CD14-positive monocyte (primary cell): ENCODE measurements at regions not wholly inside any gene's neighbourhood (a gene's known extent, or its start where the extent isn't known, plus 50 kb on each side); places are given as distances from the start of the nearest gene placed in this dataset.
"Not testable (repeated sequence)": the region's sequence is repeated elsewhere in the genome, so short reads cannot be mapped to it uniquely, and the experiment has no call there.

Source experiments
- DNase-seq, 3 donors: peaks; one replicate each; pipeline ENCODE4 v3.0.0-alpha.2; 2011 to 2022
- H2AFZ ChIP-seq: 2 replicates; pipeline ENCODE4 v1.6.0; 2012; ENCODE audit warnings: mild to moderate bottlenecking, low read depth, low read length, inconsistent platforms; ENCODE audit not compliant: insufficient read depth, poor library complexity, severe bottlenecking
- H3K27ac ChIP-seq, 2 donors: 1 replicate in 1 of 2; 2 replicates in 1 of 2; pipeline ENCODE4 v1.5.1; 2012 to 2013; ENCODE audit warnings: low read length in 2 of 2, control low read depth in 1 of 2, inconsistent platforms in 1 of 2, low read depth in 1 of 2, mild to moderate bottlenecking in 1 of 2
- H3K27me3 ChIP-seq, 2 donors: one replicate each; pipeline versions ENCODE4 v1.6.0 to v1.6.1; 2011 to 2013; ENCODE audit warnings: low read length in 2 of 2; ENCODE audit not compliant: control insufficient read depth in 2 of 2, insufficient read depth in 2 of 2
- H3K36me3 ChIP-seq, 2 donors: replicated peaks in 1 of 2; 1 replicate in 1 of 2; 2 replicates in 1 of 2; pipeline versions ENCODE4 v1.5.1 to v1.6.1; 2012 to 2013; ENCODE audit warnings: low read length in 2 of 2, control low read depth in 1 of 2, inconsistent platforms in 1 of 2, mild to moderate bottlenecking in 1 of 2; ENCODE audit not compliant: insufficient read depth in 2 of 2, control insufficient read depth in 1 of 2
- H3K4me1 ChIP-seq, 2 donors: 1 replicate in 1 of 2; 2 replicates in 1 of 2; pipeline versions ENCODE4 v1.5.1 to v1.6.1; 2012 to 2013; ENCODE audit warnings: low read length in 2 of 2, control low read depth in 1 of 2, inconsistent platforms in 1 of 2, mild to moderate bottlenecking in 1 of 2, moderate library complexity in 1 of 2; ENCODE audit not compliant: insufficient read depth in 2 of 2, control insufficient read depth in 1 of 2
- H3K4me2 ChIP-seq: replicated peaks from 2 replicates; pipeline ENCODE3; 2012; ENCODE audit warnings: low read length, moderate library complexity, mild to moderate bottlenecking; ENCODE audit not compliant: poor library complexity, severe bottlenecking; ENCODE audit errors: extremely low read depth
- H3K4me3 ChIP-seq, 3 experiments: fragments of 200-600 bp in 1 of 3; sonication (generic) in 1 of 3; replicated peaks in 1 of 3; 1 replicate in 2 of 3; 2 replicates in 1 of 3; pipeline ENCODE4 v1.5.1; 2011 to 2013; ENCODE audit warnings: low read length in 3 of 3, mild to moderate bottlenecking in 3 of 3, control low read depth in 2 of 3, low read depth in 2 of 3, inconsistent platforms in 1 of 3, moderate library complexity in 1 of 3
- H3K79me2 ChIP-seq: 2 replicates; pipeline ENCODE4 v1.6.0; 2012; ENCODE audit warnings: mild to moderate bottlenecking, control low read depth, inconsistent platforms, low read length, moderate library complexity; ENCODE audit not compliant: insufficient read depth
- H3K9ac ChIP-seq: 2 replicates; pipeline ENCODE4 v1.6.0; 2017; ENCODE audit warnings: low read length, mild to moderate bottlenecking; ENCODE audit not compliant: insufficient read depth, poor library complexity, severe bottlenecking
- H3K9me3 ChIP-seq, 2 donors: replicated peaks in 1 of 2; 1 replicate in 1 of 2; 2 replicates in 1 of 2; pipeline versions ENCODE4 v1.5.1 to v1.6.1; 2012 to 2013; ENCODE audit warnings: low read length in 2 of 2, control low read depth in 1 of 2; ENCODE audit not compliant: control insufficient read depth in 1 of 2, insufficient read depth in 1 of 2
- H4K20me1 ChIP-seq: 2 replicates; pipeline ENCODE4 v1.6.0; 2012; ENCODE audit warnings: mild to moderate bottlenecking, low read length, control low read depth, moderate library complexity; ENCODE audit not compliant: insufficient read depth
- H3K27ac Mint-ChIP-seq, 7 donors: one replicate each; pipeline ENCODE4 v1.8.0; 2020; ENCODE audit warnings: mild to moderate bottlenecking in 7 of 7, mixed read lengths in 7 of 7, moderate library complexity in 6 of 7, inconsistent platforms in 2 of 7
- H3K27me3 Mint-ChIP-seq, 3 donors: one replicate each; pipeline ENCODE4 v1.8.0; 2021 to 2022; ENCODE audit warnings: low read depth in 3 of 3, mild to moderate bottlenecking in 3 of 3, mixed read lengths in 3 of 3, moderate library complexity in 3 of 3, inconsistent platforms in 1 of 3
- H3K36me3 Mint-ChIP-seq, 2 donors: one replicate each; pipeline ENCODE4 v1.8.0; 2020; ENCODE audit warnings: mixed read lengths in 2 of 2, inconsistent platforms in 1 of 2, mild to moderate bottlenecking in 1 of 2
- H3K4me1 Mint-ChIP-seq: one replicate; pipeline ENCODE4 v1.8.0; 2020; ENCODE audit warnings: mild to moderate bottlenecking, mixed read lengths
- H3K4me3 Mint-ChIP-seq, 2 donors: one replicate each; pipeline ENCODE4 v1.8.0; 2020; ENCODE audit warnings: mild to moderate bottlenecking in 2 of 2, mixed read lengths in 2 of 2, moderate library complexity in 1 of 2
- H3K9me3 Mint-ChIP-seq, 7 donors: one replicate each; pipeline ENCODE4 v1.8.0; 2020 to 2022; ENCODE audit warnings: mixed read lengths in 7 of 7, mild to moderate bottlenecking in 6 of 7, moderate library complexity in 6 of 7, inconsistent platforms in 2 of 7
- WGBS: methylation state at CpG from one replicate; pipeline ENCODE4 v1.1.5; 2013; ENCODE audit warnings: missing lambda C conversion rate; ENCODE audit not compliant: insufficient coverage; 5-methylcytosine and 5-hydroxymethylcytosine counted together
- intact Hi-C, 2 donors: fragments of 100-400 bp; cut with micrococcal nuclease; formaldehyde crosslinking; loops; one replicate each; pipeline versions ENCODE4 v1.15.0 to v1.15.1; 2023

DNA sequence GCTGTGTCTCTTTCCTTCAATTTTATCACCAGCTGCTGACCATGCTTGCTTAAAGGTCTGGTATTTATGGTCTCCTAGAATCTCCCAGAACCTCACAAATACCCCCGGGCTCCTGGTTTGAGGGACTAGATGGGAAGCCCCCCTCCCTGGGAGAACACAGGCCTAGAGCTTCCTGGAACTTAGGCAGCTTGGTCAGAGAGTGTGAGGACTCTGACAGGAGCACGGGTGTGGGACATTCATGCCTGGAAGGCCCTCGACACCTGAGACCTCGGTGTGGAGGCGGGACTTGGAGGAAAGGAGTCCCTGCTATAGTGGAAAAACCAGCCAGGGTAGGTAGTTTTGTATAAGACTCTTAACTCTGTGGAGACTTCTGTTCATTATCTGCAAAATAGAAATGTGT, 211.5 kb upstream of the PLGLB2 start:
- H3K27me3 Mint-ChIP-seq, H3K36me3 Mint-ChIP-seq, H3K9ac ChIP-seq, H4K20me1 ChIP-seq, H3K4me3 ChIP-seq, H3K9me3 ChIP-seq, H3K9me3 Mint-ChIP-seq, H3K27me3 ChIP-seq, H3K79me2 ChIP-seq, H3K27ac Mint-ChIP-seq, H3K4me2 ChIP-seq, H2AFZ ChIP-seq, H3K36me3 ChIP-seq, H3K4me3 Mint-ChIP-seq, DNase-seq, intact Hi-C loops, H3K27ac ChIP-seq: not testable (repeated sequence)
- H3K4me1 ChIP-seq, result peaks cover 15 to 17% of the 10 kb centered on the region in 2 donors
- peaks cover 16% of the 10 kb centered on the region for H3K4me1 Mint-ChIP-seq
- WGBS, result no CpG with 5 or more reads among the region's 5 CpGs

DNA sequence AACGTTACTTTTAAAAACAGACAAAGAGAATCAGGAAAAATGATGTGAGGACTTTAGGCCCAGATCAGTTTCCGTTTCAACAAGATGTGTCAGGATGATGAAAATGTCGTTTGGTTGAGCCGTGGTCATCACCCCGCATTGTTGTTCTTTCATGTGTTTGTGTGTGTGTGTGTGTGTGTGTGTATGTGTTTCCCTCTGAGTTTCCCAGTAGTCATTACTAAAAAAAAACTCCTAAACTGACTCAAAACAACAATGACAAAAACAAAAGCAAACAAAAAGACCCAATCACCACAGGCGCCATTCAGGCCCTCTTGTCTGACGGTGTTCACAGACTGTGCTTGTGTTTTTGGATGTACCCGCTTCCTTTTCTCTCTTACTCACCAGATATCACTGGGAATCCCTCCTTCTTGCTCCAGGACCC, 210.6 kb upstream of the PLGLB2 start:
- H3K4me2 ChIP-seq, H3K27me3 Mint-ChIP-seq, H4K20me1 ChIP-seq, H3K36me3 Mint-ChIP-seq, H3K9ac ChIP-seq, H3K27me3 ChIP-seq, H2AFZ ChIP-seq, H3K36me3 ChIP-seq, intact Hi-C loops, H3K9me3 Mint-ChIP-seq, H3K79me2 ChIP-seq, H3K27ac ChIP-seq, H3K4me3 ChIP-seq, H3K9me3 ChIP-seq: not testable (repeated sequence)
- Mint-ChIP-seq H3K27ac (peak overlapping the region in 1 of 7 donors; percentile 20), H3K4me3 (peak overlapping the region in 1 of 2 donors; percentile 23), H3K4me1 (peaks cover 15% of the 10 kb centered on the region)
- H3K4me1 ChIP-seq, result peaks cover 15 to 17% of the 10 kb centered on the region in 2 donors
- DNase-seq, result peak in 1 of 3 donors; percentile 46
- no CpG with 5 or more reads among the region's 8 CpGs for WGBS

GRCh38 chr2:87538268-87538667, 209.6 kb upstream of the PLGLB2 start:
- H3K27ac Mint-ChIP-seq, H3K9me3 Mint-ChIP-seq, intact Hi-C loops, H3K27me3 Mint-ChIP-seq, H4K20me1 ChIP-seq, H3K36me3 ChIP-seq, DNase-seq, H3K27ac ChIP-seq, H3K36me3 Mint-ChIP-seq, H3K9me3 ChIP-seq, H3K4me3 Mint-ChIP-seq, H3K4me3 ChIP-seq, H3K9ac ChIP-seq, H3K27me3 ChIP-seq, H3K4me2 ChIP-seq, H3K79me2 ChIP-seq, H2AFZ ChIP-seq: not testable (repeated sequence)
- peaks cover 12% of the 10 kb centered on the region for H3K4me1 Mint-ChIP-seq
- no CpG with 5 or more reads among the region's 12 CpGs for WGBS
- H3K4me1 ChIP-seq, result peaks cover 15 to 17% of the 10 kb centered on the region in 2 donors

DNA sequence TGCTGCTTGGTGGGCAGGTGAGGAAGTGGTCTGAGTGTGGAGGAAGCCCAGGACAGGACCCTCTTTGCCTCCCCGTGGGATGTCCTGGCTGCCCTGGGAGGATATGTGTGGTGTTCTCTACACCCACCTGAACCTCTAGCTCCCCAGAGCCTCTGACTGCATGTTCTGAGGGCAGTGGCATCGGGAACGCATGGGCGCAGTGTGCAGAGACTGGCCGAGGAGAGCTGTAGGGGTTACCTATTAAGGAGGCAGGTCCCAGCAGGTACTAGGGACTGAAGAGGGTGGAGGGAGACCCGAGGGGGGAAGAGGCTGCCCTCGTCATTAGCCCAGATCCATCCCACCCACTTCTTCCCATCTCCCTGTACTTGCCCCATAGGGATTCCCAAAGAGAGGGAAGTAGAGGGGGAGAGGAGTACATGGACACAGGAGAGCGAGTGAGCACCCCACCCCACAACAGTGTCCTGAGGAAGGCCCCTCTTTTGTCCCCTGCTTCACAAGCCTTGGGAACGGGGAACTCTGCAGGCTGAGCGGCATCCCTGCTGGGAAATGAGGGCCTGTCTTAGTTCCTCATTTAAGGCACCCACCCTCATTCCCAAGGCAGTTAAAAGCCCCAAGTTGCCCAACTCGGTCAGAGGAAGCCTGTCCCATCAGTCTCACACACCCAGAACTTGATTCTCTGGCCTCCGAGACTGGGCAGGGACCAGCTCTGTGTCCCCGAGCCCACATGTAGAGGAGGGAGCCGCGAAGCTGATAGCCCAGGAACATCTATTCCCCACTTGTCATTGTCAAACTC, 208.5 kb upstream of the PLGLB2 start:
- peaks cover 13 to 17% of the 10 kb centered on the region in 2 donors for H3K4me1 ChIP-seq
- H3K4me1 Mint-ChIP-seq, H3K4me3 ChIP-seq, H3K9ac ChIP-seq, H3K4me2 ChIP-seq, intact Hi-C loops, H3K27ac Mint-ChIP-seq, H3K9me3 Mint-ChIP-seq, H3K9me3 ChIP-seq, H4K20me1 ChIP-seq, H3K79me2 ChIP-seq, H3K27me3 ChIP-seq, H3K27ac ChIP-seq, H2AFZ ChIP-seq, H3K36me3 Mint-ChIP-seq, H3K36me3 ChIP-seq, H3K27me3 Mint-ChIP-seq, H3K4me3 Mint-ChIP-seq: not testable (repeated sequence)
- no CpG with 5 or more reads among the region's 15 CpGs for WGBS
- peak in 1 of 3 donors; percentile 33 for DNase-seq
